Astrocyte (in vitro differentiated cells and primary cell): ENCODE measurements at regions not wholly inside any gene's neighbourhood (a gene's known extent, or its start where the extent isn't known, plus 50 kb on each side); places are given as distances from the start of the nearest gene placed in this dataset.
"Not testable (repeated sequence)": the region's sequence is repeated elsewhere in the genome, so short reads cannot be mapped to it uniquely, and the experiment has no call there.

Experiments
- CTCF ChIP-seq: IDR thresholded peaks from 2 replicates; pipeline ENCODE4 v1.5.1; 2011; ENCODE audit warnings: low read depth, mild to moderate bottlenecking, inconsistent platforms, low read length, moderate library complexity; ENCODE audit not compliant: insufficient read depth
- EZH2 ChIP-seq: IDR thresholded peaks from 2 replicates; pipeline ENCODE4 v1.6.1; 2012; ENCODE audit warnings: mild to moderate bottlenecking, low read length, inconsistent platforms; ENCODE audit not compliant: insufficient read depth

GRCh38 chr20:54352541-54352940, 122.9 kb upstream of the DOK5 start:
- TF ChIP-seq CTCF, EZH2: not testable (repeated sequence)
